Ascending aorta (tissue), 2 donors: ENCODE measurements at regions not wholly inside any gene's neighbourhood (a gene's known extent, or its start where the extent isn't known, plus 50 kb on each side); places are given as distances from the start of the nearest gene placed in this dataset.

Experiments
- DNase-seq, 2 donors: peaks; one replicate each; pipeline ENCODE4 v3.0.0-alpha.2; 2019; ENCODE audit warnings: low spot score in 2 of 2
- H3K27ac ChIP-seq, 2 donors: fragments of 200-600 bp; sonication (generic); one replicate each; pipeline ENCODE4 v1.5.1; 2016 to 2017; ENCODE audit warnings: mild to moderate bottlenecking in 1 of 2
- H3K27me3 ChIP-seq: fragments of 200-600 bp; sonication (generic); one replicate; pipeline ENCODE4 v1.5.1; 2017
- H3K36me3 ChIP-seq, 2 donors: fragments of 200-600 bp; sonication (generic); one replicate each; pipeline ENCODE4 v1.5.1; 2016
- H3K4me1 ChIP-seq, 2 donors: fragments of 200-600 bp; sonication (generic); one replicate each; pipeline ENCODE4 v1.5.1; 2016 to 2017; ENCODE audit warnings: mild to moderate bottlenecking in 1 of 2
- H3K4me3 ChIP-seq, 2 donors: fragments of 200-600 bp; sonication (generic); one replicate each; pipeline ENCODE4 v1.5.1; 2016 to 2017; ENCODE audit warnings: mild to moderate bottlenecking in 1 of 2
- H3K9me3 ChIP-seq, 2 donors: fragments of 200-600 bp; sonication (generic); one replicate each; pipeline ENCODE4 v1.5.1; 2016
- intact Hi-C: fragments of 100-400 bp; cut with DNase I; formaldehyde crosslinking; loops from one replicate; pipeline ENCODE4 v1.15.1; 2023
- TF ChIP-seq, protein P1 (sequence below), 3 experiments: fragments of 200-600 bp in 2 of 3; fragments of 450-650 bp in 1 of 3; sonication (generic) in 2 of 3; IDR thresholded peaks; one replicate each; pipeline ENCODE4 v1.5.1; 2016 to 2019; ENCODE audit warnings: antibody characterized with exemption in 3 of 3, mild to moderate bottlenecking in 1 of 3, moderate library complexity in 1 of 3

DNA sequence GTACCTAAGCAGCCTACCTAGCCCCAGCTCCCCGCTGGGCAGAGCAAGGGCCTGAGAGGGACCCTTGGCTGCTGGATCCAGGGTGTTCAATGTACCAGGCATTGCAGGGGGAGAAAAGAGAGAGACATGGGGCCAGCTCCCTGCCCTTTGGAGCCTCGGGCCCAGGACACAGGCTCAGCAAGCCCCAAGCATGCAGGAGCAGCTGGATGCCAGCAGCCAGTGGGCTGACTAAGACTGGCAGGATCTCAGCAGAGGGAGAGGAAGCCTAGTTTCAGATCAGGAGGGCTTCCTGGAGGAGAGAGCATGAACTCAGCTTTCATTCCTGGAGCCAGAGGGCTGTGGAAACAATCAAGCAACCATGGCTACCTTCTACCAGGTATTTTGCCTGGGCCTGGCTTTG, 82.0 kb upstream of the NKD1 start:
- Histone ChIP-seq H3K27me3 (no peaks in the 10 kb centered on the region), H3K27ac (no peak overlapping the region), H3K9me3 (no peaks in the 10 kb centered on the region), H3K4me3 (no peak overlapping the region), H3K4me1 (peaks cover 5% of the 10 kb centered on the region in 2 donors), H3K36me3 (no peaks in the 10 kb centered on the region)
- TF ChIP-seq, protein P1, sequence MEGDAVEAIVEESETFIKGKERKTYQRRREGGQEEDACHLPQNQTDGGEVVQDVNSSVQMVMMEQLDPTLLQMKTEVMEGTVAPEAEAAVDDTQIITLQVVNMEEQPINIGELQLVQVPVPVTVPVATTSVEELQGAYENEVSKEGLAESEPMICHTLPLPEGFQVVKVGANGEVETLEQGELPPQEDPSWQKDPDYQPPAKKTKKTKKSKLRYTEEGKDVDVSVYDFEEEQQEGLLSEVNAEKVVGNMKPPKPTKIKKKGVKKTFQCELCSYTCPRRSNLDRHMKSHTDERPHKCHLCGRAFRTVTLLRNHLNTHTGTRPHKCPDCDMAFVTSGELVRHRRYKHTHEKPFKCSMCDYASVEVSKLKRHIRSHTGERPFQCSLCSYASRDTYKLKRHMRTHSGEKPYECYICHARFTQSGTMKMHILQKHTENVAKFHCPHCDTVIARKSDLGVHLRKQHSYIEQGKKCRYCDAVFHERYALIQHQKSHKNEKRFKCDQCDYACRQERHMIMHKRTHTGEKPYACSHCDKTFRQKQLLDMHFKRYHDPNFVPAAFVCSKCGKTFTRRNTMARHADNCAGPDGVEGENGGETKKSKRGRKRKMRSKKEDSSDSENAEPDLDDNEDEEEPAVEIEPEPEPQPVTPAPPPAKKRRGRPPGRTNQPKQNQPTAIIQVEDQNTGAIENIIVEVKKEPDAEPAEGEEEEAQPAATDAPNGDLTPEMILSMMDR (IDR thresholded peaks at IDR 0.05): no peak
- intact Hi-C loops: no loop called here
- peak in 1 of 2 donors; percentile 44 for DNase-seq

DNA sequence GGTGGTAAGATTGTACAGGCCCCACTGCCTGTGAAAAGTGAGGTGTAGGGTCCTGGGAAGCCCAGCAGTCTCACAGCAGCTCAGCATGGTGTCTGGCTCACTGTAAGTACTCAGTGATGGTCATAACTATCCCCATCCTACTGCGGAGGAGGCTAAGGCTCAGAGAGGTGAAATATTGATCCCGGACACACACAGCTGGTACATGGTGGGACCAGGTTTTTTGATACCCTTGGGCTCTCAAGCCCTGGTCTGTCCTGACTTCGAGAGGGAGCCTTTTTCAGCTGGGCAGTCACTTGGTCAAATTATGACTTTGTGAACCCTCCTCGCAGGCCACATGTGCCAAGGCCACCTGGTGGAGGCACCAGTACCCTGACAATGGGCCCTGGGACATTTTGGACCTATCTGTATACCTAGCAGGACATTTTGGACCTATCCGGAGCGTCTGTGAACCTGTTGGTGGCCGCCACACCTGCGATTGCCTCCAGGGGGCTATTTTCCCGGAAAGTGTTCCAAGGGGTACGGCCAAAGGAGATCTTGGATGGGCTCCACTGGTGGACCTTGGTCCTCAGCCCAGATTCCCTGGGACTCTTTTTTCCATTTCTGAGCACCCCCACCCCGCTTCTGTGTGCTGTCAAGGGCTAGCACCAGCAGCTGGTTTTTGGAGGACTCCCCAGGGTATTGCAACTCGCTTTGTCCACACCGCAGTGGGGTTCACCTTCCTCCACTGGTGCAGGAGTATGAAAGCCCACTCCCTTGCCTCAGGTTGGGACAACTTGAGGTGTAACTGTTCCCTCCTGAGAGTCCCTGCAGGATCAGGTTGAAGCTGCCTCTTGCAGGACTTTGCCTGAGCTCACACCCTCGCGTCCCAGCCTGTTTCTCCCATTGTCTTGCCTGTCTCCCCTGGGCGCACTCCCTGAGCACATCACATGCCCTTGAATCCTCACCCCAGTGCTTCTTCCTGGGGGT, 83.6 kb upstream of the NKD1 start:
- Histone ChIP-seq H3K27ac (no peak overlapping the region), H3K4me1 (peaks cover 5% of the 10 kb centered on the region in 2 donors), H3K9me3 (no peaks in the 10 kb centered on the region), H3K36me3 (no peaks in the 10 kb centered on the region), H3K27me3 (no peaks in the 10 kb centered on the region), H3K4me3 (no peak overlapping the region)
- intact Hi-C loops: no loop called here
- peak in 1 of 2 donors; percentile 45 for DNase-seq
- TF ChIP-seq, protein P1 (IDR thresholded peaks at IDR 0.05): no peak

DNA sequence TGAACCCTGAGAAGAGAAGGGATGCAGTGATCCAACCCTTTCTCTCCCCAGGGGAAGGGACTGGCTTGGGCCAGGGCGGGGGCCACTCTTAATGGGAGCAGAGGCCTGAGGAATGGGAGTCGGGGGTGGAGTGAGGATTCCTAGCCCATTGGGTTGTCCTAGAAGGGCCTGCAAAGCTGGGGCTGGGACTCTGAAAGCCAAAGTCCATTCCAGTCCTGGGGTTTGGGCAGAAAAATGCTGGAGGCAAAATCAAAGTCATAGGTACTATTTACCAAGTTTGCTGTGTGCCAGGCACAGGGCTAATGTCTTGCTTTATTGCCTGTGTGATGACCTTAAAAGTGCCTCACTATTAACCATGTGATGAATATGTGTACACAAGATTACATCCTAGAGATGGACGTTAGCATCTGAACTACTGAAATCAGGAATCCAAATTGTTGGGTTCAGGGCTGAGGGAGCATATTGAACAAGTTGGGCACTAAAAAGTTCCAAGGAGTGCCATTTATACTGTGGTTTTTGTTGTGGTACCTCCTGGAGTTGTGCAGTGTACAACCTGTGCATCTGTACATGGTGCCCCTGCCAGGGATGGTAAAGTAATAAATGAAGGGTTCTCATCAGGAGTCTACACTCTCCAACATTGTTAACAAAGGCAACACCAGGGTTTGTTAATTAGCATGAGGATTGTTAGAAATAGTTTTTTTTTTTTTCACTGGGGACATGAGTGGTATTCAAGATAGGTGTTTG, 84.4 kb upstream of the NKD1 start:
- Histone ChIP-seq H3K9me3 (no peaks in the 10 kb centered on the region), H3K4me3 (no peak overlapping the region), H3K36me3 (no peaks in the 10 kb centered on the region), H3K27ac (no peak overlapping the region), H3K4me1 (peaks cover 5% of the 10 kb centered on the region in 2 donors), H3K27me3 (no peaks in the 10 kb centered on the region)
- TF ChIP-seq, protein P1 (IDR thresholded peaks at IDR 0.05): no peak
- intact Hi-C loops: no loop called here
- DNase-seq: peak in 1 of 2 donors; percentile 18

DNA sequence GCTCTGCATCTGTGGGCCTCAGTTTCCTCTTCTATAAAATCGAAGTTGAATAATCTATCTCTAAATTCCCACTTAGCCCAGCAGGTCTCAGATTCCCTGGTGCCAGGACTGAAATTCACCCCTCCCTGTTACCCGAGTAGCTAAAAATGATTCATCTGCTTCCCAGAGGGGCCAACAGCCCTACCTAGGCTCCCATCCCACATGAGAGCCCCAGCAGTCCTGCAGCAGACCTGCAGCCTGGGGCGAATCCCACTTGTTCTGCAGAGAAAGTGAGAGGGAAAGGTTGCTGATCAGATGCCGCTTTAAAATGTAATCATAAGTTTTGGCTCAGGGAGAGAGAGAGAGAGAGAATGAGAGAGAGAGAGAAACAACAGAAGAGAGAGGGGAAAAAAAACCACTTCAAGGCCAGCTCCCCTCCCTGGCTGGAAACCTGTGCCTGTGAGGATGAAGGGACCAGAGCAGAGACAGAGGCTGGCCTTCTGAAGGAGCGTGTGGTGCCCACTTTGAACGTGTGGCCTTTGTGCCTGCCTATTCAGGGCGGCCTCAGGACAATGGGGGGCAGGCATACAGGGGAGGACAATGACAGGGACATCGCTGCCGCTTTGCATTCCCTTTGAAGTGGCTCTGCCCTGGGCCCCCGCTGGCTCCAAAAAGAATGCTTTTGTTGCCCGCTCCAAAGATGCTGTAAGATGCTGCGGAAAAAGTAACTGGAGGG, 85.2 kb upstream of the NKD1 start:
- peak in 1 of 2 donors; percentile 49 for DNase-seq
- Histone ChIP-seq H3K36me3 (no peaks in the 10 kb centered on the region), H3K4me1 (peaks cover 0 to 3% of the 10 kb centered on the region in 2 donors), H3K4me3 (no peak overlapping the region), H3K27ac (no peak overlapping the region), H3K27me3 (no peaks in the 10 kb centered on the region), H3K9me3 (no peaks in the 10 kb centered on the region)
- intact Hi-C loops: no loop called here
- TF ChIP-seq, protein P1 (IDR thresholded peaks at IDR 0.05): no peak

DNA sequence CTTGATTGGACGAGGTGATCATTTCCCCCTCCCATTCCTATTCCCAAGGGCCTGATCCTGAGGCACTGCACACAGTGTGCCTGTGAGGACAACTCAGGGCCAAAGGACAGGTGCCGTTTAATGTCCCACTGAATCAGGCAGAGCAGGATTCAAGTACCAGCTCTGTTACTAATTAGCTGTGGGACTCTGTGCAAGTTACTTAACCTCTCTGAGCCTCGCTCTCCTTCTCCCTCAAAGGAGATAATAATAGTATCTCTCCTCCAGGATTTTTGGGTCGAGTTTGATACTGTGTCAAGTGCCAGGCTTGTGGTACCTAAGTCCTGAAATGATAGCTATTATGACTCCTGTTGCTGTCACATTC, 86.8 kb upstream of the NKD1 start:
- Histone ChIP-seq H3K9me3 (no peaks in the 10 kb centered on the region), H3K4me3 (no peak overlapping the region), H3K4me1 (no peaks in the 10 kb centered on the region), H3K27ac (no peak overlapping the region), H3K27me3 (no peaks in the 10 kb centered on the region), H3K36me3 (no peaks in the 10 kb centered on the region)
- intact Hi-C loops: no loop called here
- no peak for DNase-seq
- TF ChIP-seq, protein P1 (IDR thresholded peaks at IDR 0.05): no peak
